ENCODE measurements at regions not wholly inside any gene's neighbourhood (a gene's known extent, or its start where the extent isn't known, plus 50 kb on each side); places are given as distances from the start of the nearest gene placed in this dataset.

- Mint-ChIP-seq H3K27me3 (no peaks in the 10 kb centered on the region), H3K9me3 (no peaks in the 10 kb centered on the region), H3K4me3 (no peak overlapping the region), H3K4me1 (peaks cover 63 to 88% (median 63%) of the 10 kb centered on the region in 3 donors), H3K36me3 (peaks cover 0 to 4% (median 3%) of the 10 kb centered on the region in 3 donors), H3K27ac (peak overlapping the region in 5 of 8 donors; percentile 8 to 90 (median 84))
- POLR2A ChIA-PET = no interaction called here
- Histone ChIP-seq H3K4me3 (ENCODE audit: low read length) (no peak overlapping the region), H3K36me3 (ENCODE audit: insufficient read depth, low read length) (no peaks in the 10 kb centered on the region), H3K27ac (ENCODE audit: low read depth, low read length) (no peak overlapping the region), H3K27me3 (ENCODE audit: insufficient read depth, low read length, poor library complexity, severe bottlenecking) (no peaks in the 10 kb centered on the region), H3K9me3 (ENCODE audit: low read length) (no peaks in the 10 kb centered on the region), H3K4me1 (ENCODE audit: insufficient read depth, low read length) (peaks cover 43% of the 10 kb centered on the region)
- no peak for DNase-seq
- CTCF ChIA-PET = interaction anchor here (1.2 to 1.3 kb wide), 2 partner anchors 7 to 13 kb away, joined by 3 to 4 read pairs; no protein-coding TSS in a partner anchor
Measured at GRCh38 chr3:187992609-187993008, 161.3 kb upstream of the LPP start.

GRCh38 chr3:187994221-187995042 is 159.5 kb upstream of the LPP start:
- ChIA-PET CTCF (interaction anchor here (1.0 kb wide), 2 partner anchors 9 to 254 kb away, joined by 3 to 4 read pairs; no protein-coding TSS in a partner anchor), POLR2A (interaction anchor here (1.3 kb wide), 1 partner anchor 251 kb away, joined by 5 read pairs; no protein-coding TSS in a partner anchor)
- no peaks in the 10 kb centered on the region for H3K27me3 ChIP-seq (ENCODE audit: insufficient read depth, low read length, poor library complexity, severe bottlenecking)
- Mint-ChIP-seq H3K9me3 (no peaks in the 10 kb centered on the region), H3K4me1 (peaks cover 67 to 96% (median 72%) of the 10 kb centered on the region in 3 donors), H3K36me3 (peaks cover 0 to 4% (median 3%) of the 10 kb centered on the region in 3 donors), H3K4me3 (peak overlapping the region; percentile 7 to 76 (median 58)), H3K27ac (peak overlapping the region; percentile 50 to 93 (median 77)), H3K27me3 (no peaks in the 10 kb centered on the region)
- DNase-seq = peak in 2 of 5 donors; percentile 67 to 78
- peaks cover 47% of the 10 kb centered on the region for H3K4me1 ChIP-seq (ENCODE audit: insufficient read depth, low read length)
- no peaks in the 10 kb centered on the region for H3K36me3 ChIP-seq (ENCODE audit: insufficient read depth, low read length)
- no peak overlapping the region for H3K4me3 ChIP-seq (ENCODE audit: low read length)
- no peaks in the 10 kb centered on the region for H3K9me3 ChIP-seq (ENCODE audit: low read length)
- H3K27ac ChIP-seq (ENCODE audit: low read depth, low read length) = peak overlapping the region; percentile 7

- Histone ChIP-seq H3K9me3 (ENCODE audit: low read length) (no peaks in the 10 kb centered on the region), H3K4me1 (ENCODE audit: insufficient read depth, low read length) (peaks cover 53% of the 10 kb centered on the region), H3K27ac (ENCODE audit: low read depth, low read length) (no peak overlapping the region), H3K4me3 (ENCODE audit: low read length) (no peak overlapping the region), H3K36me3 (ENCODE audit: insufficient read depth, low read length) (no peaks in the 10 kb centered on the region), H3K27me3 (ENCODE audit: insufficient read depth, low read length, poor library complexity, severe bottlenecking) (no peaks in the 10 kb centered on the region)
- H3K27me3 Mint-ChIP-seq = no peaks in the 10 kb centered on the region
- POLR2A ChIA-PET = interaction anchor here (1.3 kb wide), 1 partner anchor 251 kb away, joined by 5 read pairs; no protein-coding TSS in a partner anchor
- H3K27ac Mint-ChIP-seq = peak overlapping the region; percentile 50 to 93 (median 77)
- peaks cover 72 to 98% (median 78%) of the 10 kb centered on the region in 3 donors for H3K4me1 Mint-ChIP-seq
- peak overlapping the region in 6 of 7 donors; percentile 8 to 76 (median 64) for H3K4me3 Mint-ChIP-seq
- H3K36me3 Mint-ChIP-seq = peaks cover 0 to 4% (median 3%) of the 10 kb centered on the region in 3 donors
- no peak for DNase-seq
- H3K9me3 Mint-ChIP-seq = no peaks in the 10 kb centered on the region
- CTCF ChIA-PET = interaction anchor here (1.0 kb wide), 2 partner anchors 64 to 254 kb away, joined by 3 to 4 read pairs; no protein-coding TSS in a partner anchor
Measured at GRCh38 chr3:187995043-187995400, 158.9 kb upstream of the LPP start.

GRCh38 chr3:187995667-187996066 is 158.3 kb upstream of the LPP start:
- CTCF ChIA-PET = interaction anchor here (1.0 to 2.2 kb wide), 2 partner anchors 64 to 255 kb away, joined by 3 to 9 read pairs; no protein-coding TSS in a partner anchor
- no peak for DNase-seq
- H3K9me3 ChIP-seq (ENCODE audit: low read length) = no peaks in the 10 kb centered on the region

GRCh38 chr3:187996609-187997008 is 157.3 kb upstream of the LPP start:
- H3K4me3 Mint-ChIP-seq = no peak overlapping the region
- peaks cover 68% of the 10 kb centered on the region for H3K4me1 ChIP-seq (ENCODE audit: insufficient read depth, low read length)
- POLR2A ChIA-PET = no interaction called here
- H3K27ac ChIP-seq (ENCODE audit: low read depth, low read length) = no peak overlapping the region
- H3K27me3 Mint-ChIP-seq = no peaks in the 10 kb centered on the region
- H3K27me3 ChIP-seq (ENCODE audit: insufficient read depth, low read length, poor library complexity, severe bottlenecking) = no peaks in the 10 kb centered on the region
- peaks cover 0 to 4% (median 0%) of the 10 kb centered on the region in 3 donors for H3K36me3 Mint-ChIP-seq
- CTCF ChIA-PET = interaction anchor here (1.2 to 2.2 kb wide), 3 partner anchors 22 to 256 kb away, joined by 3 to 9 read pairs (median 5); no protein-coding TSS in a partner anchor
- DNase-seq = no peak
- H3K9me3 ChIP-seq (ENCODE audit: low read length) = no peaks in the 10 kb centered on the region
- H3K4me1 Mint-ChIP-seq = peaks cover 81 to 100% (median 94%) of the 10 kb centered on the region in 3 donors
- H3K27ac Mint-ChIP-seq = peak overlapping the region in 3 of 8 donors; percentile 2 to 52 (median 21)
- H3K4me3 ChIP-seq (ENCODE audit: low read length) = no peak overlapping the region
- H3K9me3 Mint-ChIP-seq = no peaks in the 10 kb centered on the region
- H3K36me3 ChIP-seq (ENCODE audit: insufficient read depth, low read length) = no peaks in the 10 kb centered on the region

More at GRCh38 chr3:187995667-187996066, 158.3 kb upstream of the LPP start:
- Mint-ChIP-seq H3K4me1 (peaks cover 77 to 98% (median 85%) of the 10 kb centered on the region in 3 donors), H3K36me3 (peaks cover 0 to 4% (median 3%) of the 10 kb centered on the region in 3 donors), H3K9me3 (no peaks in the 10 kb centered on the region), H3K27me3 (no peaks in the 10 kb centered on the region), H3K4me3 (peak overlapping the region in 1 of 7 donors; percentile 8), H3K27ac (peak overlapping the region in 2 of 8 donors; percentile 54 to 87)
- no peaks in the 10 kb centered on the region for H3K36me3 ChIP-seq (ENCODE audit: insufficient read depth, low read length)
- POLR2A ChIA-PET = interaction anchor here (1.3 kb wide), 1 partner anchor 252 kb away, joined by 5 read pairs; no protein-coding TSS in a partner anchor
- peaks cover 59% of the 10 kb centered on the region for H3K4me1 ChIP-seq (ENCODE audit: insufficient read depth, low read length)
- H3K27ac ChIP-seq (ENCODE audit: low read depth, low read length) = no peak overlapping the region
- H3K27me3 ChIP-seq (ENCODE audit: insufficient read depth, low read length, poor library complexity, severe bottlenecking) = no peaks in the 10 kb centered on the region
- H3K4me3 ChIP-seq (ENCODE audit: low read length) = no peak overlapping the region

GRCh38 chr3:187997490-187997889 is 156.5 kb upstream of the LPP start:
- Mint-ChIP-seq H3K9me3 (no peaks in the 10 kb centered on the region), H3K27me3 (no peaks in the 10 kb centered on the region), H3K4me3 (no peak overlapping the region), H3K27ac (peak overlapping the region in 1 of 8 donors; percentile 52), H3K36me3 (peaks cover 0 to 2% (median 0%) of the 10 kb centered on the region in 3 donors), H3K4me1 (peaks cover 84 to 100% (median 99%) of the 10 kb centered on the region in 3 donors)
- Histone ChIP-seq H3K4me1 (ENCODE audit: insufficient read depth, low read length) (peaks cover 77% of the 10 kb centered on the region), H3K27me3 (ENCODE audit: insufficient read depth, low read length, poor library complexity, severe bottlenecking) (no peaks in the 10 kb centered on the region), H3K9me3 (ENCODE audit: low read length) (no peaks in the 10 kb centered on the region), H3K4me3 (ENCODE audit: low read length) (no peak overlapping the region), H3K36me3 (ENCODE audit: insufficient read depth, low read length) (no peaks in the 10 kb centered on the region), H3K27ac (ENCODE audit: low read depth, low read length) (no peak overlapping the region)
- POLR2A ChIA-PET = no interaction called here
- DNase-seq = no peak
- CTCF ChIA-PET = interaction anchor here (1.2 to 2.2 kb wide), 3 partner anchors 23 to 257 kb away, joined by 3 to 9 read pairs (median 5); no protein-coding TSS in a partner anchor

- Histone ChIP-seq H3K4me3 (ENCODE audit: low read length) (no peak overlapping the region), H3K27me3 (ENCODE audit: insufficient read depth, low read length, poor library complexity, severe bottlenecking) (no peaks in the 10 kb centered on the region), H3K27ac (ENCODE audit: low read depth, low read length) (no peak overlapping the region), H3K36me3 (ENCODE audit: insufficient read depth, low read length) (no peaks in the 10 kb centered on the region), H3K9me3 (ENCODE audit: low read length) (no peaks in the 10 kb centered on the region), H3K4me1 (ENCODE audit: insufficient read depth, low read length) (peaks cover 75% of the 10 kb centered on the region)
- Mint-ChIP-seq H3K4me3 (no peak overlapping the region), H3K36me3 (no peaks in the 10 kb centered on the region), H3K4me1 (peaks cover 83 to 97% (median 96%) of the 10 kb centered on the region in 3 donors), H3K27me3 (no peaks in the 10 kb centered on the region), H3K9me3 (no peaks in the 10 kb centered on the region), H3K27ac (peak overlapping the region in 3 of 8 donors; percentile 76 to 88 (median 83))
- no peak for DNase-seq
- POLR2A ChIA-PET = no interaction called here
- CTCF ChIA-PET = no interaction called here
Measured at GRCh38 chr3:187997946-187998561, 155.9 kb upstream of the LPP start.

Data from CD8-positive, alpha-beta memory T cell (primary cell).